ENCODE measurements at regions not wholly inside any gene's neighbourhood (a gene's known extent, or its start where the extent isn't known, plus 50 kb on each side); places are given as distances from the start of the nearest gene placed in this dataset.

DNA sequence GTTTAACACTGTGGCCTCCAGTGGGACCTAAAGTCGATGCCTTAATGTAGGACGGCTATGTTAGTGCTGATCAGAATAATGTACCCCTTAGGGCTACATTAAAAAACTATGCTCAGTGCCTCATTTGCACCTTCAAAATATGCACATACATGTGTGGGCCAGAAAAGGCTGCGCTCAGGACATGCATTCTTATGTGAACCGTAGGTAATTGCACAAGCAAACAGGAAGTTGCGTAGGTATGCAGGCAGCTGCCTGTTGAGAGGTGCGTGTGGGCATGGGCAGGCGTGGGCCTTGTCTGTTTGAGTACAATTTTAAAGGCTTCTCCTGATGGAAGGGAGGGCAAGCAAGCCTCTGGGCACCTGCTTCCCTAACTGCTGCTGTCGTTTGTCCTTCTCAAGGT lies 116.2 kb upstream of the JAG1 start:
- TF ChIP-seq, protein P1, sequence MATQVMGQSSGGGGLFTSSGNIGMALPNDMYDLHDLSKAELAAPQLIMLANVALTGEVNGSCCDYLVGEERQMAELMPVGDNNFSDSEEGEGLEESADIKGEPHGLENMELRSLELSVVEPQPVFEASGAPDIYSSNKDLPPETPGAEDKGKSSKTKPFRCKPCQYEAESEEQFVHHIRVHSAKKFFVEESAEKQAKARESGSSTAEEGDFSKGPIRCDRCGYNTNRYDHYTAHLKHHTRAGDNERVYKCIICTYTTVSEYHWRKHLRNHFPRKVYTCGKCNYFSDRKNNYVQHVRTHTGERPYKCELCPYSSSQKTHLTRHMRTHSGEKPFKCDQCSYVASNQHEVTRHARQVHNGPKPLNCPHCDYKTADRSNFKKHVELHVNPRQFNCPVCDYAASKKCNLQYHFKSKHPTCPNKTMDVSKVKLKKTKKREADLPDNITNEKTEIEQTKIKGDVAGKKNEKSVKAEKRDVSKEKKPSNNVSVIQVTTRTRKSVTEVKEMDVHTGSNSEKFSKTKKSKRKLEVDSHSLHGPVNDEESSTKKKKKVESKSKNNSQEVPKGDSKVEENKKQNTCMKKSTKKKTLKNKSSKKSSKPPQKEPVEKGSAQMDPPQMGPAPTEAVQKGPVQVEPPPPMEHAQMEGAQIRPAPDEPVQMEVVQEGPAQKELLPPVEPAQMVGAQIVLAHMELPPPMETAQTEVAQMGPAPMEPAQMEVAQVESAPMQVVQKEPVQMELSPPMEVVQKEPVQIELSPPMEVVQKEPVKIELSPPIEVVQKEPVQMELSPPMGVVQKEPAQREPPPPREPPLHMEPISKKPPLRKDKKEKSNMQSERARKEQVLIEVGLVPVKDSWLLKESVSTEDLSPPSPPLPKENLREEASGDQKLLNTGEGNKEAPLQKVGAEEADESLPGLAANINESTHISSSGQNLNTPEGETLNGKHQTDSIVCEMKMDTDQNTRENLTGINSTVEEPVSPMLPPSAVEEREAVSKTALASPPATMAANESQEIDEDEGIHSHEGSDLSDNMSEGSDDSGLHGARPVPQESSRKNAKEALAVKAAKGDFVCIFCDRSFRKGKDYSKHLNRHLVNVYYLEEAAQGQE (IDR thresholded peaks at IDR 0.05; ENCODE audit: insufficient read depth in 1 of 2, low read depth in 2 of 2, low read length in 1 of 2), result no peak
- TF ChIP-seq, protein P2, sequence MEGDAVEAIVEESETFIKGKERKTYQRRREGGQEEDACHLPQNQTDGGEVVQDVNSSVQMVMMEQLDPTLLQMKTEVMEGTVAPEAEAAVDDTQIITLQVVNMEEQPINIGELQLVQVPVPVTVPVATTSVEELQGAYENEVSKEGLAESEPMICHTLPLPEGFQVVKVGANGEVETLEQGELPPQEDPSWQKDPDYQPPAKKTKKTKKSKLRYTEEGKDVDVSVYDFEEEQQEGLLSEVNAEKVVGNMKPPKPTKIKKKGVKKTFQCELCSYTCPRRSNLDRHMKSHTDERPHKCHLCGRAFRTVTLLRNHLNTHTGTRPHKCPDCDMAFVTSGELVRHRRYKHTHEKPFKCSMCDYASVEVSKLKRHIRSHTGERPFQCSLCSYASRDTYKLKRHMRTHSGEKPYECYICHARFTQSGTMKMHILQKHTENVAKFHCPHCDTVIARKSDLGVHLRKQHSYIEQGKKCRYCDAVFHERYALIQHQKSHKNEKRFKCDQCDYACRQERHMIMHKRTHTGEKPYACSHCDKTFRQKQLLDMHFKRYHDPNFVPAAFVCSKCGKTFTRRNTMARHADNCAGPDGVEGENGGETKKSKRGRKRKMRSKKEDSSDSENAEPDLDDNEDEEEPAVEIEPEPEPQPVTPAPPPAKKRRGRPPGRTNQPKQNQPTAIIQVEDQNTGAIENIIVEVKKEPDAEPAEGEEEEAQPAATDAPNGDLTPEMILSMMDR (IDR thresholded peaks at IDR 0.05), result no peak
- TF ChIP-seq SIN3A (IDR thresholded peaks at IDR 0.05; ENCODE audit: borderline replicate concordance, insufficient read depth, low read depth, low read length), result no peak
- TF ChIP-seq POLR2AphosphoS5 (IDR thresholded peaks at IDR 0.05; ENCODE audit: low read depth, low read length), result no peak
- TF ChIP-seq TCF7L2 (IDR thresholded peaks at IDR 0.05; ENCODE audit: low read depth, low read length), result no peak
- Histone ChIP-seq H3K9me3 (ENCODE audit: control insufficient read depth, insufficient read depth, low read depth, low read length) (no peaks in the 10 kb centered on the region), H3K4me3 (ENCODE audit: low read depth in 2 of 2, low read length in 2 of 2) (no peak overlapping the region), H3K36me3 (ENCODE audit: control insufficient read depth, insufficient read depth, low read length) (no peaks in the 10 kb centered on the region), H3K4me1 (ENCODE audit: control insufficient read depth, insufficient read depth, low read length) (no peaks in the 10 kb centered on the region), H3K27me3 (ENCODE audit: control insufficient read depth, insufficient read depth, low read length) (no peaks in the 10 kb centered on the region), H3K27ac (ENCODE audit: low read length) (no peak overlapping the region)
- in situ Hi-C loops (cut with HindIII; ENCODE audit: low pct_unique_long_range_greater_than_20kb, low sequenced_read_pairs), result no loop called here
- ATAC-seq (no peak), DNase-seq (ENCODE audit: low read depth, low spot score) (no peak)
- POLR2A ChIA-PET, result no interaction called here
- intact Hi-C loops (cut with micrococcal nuclease; ENCODE audit: unreplicated experiment), result no loop called here
- CTCF ChIA-PET, result no interaction called here
- no TSS peak for BruUV-seq (replicated peaks)

DNA sequence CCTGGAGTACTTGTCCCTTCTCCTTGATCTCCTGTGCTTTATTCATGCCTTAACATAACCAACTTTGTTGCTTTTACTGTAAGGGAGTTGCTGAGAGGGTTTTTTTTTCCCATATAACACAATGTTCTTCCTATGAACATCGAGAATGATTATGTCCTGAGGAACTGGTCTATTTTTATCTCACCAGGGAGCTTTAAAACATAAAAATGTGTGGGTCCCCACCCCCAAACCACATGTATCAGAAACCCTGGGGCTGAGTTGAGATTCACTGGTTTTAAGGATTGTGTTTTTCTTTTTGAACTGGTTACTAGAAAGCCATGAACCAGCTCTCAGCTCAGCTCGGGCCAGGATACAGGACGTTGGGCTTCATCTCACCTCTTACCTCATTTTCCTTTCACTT lies 118.5 kb upstream of the JAG1 start:
- intact Hi-C loops (cut with micrococcal nuclease; ENCODE audit: unreplicated experiment) (no loop called here), in situ Hi-C loops (cut with HindIII; ENCODE audit: low pct_unique_long_range_greater_than_20kb, low sequenced_read_pairs) (no loop called here)
- no peak for ATAC-seq
- TF ChIP-seq, protein P1 (IDR thresholded peaks at IDR 0.05; ENCODE audit: insufficient read depth in 1 of 2, low read depth in 2 of 2, low read length in 1 of 2), result no peak
- no peak for TF ChIP-seq TCF7L2 (IDR thresholded peaks at IDR 0.05; ENCODE audit: low read depth, low read length)
- TF ChIP-seq, protein P2 (IDR thresholded peaks at IDR 0.05), result no peak
- no peak for TF ChIP-seq POLR2AphosphoS5 (IDR thresholded peaks at IDR 0.05; ENCODE audit: low read depth, low read length)
- no peak for TF ChIP-seq SIN3A (IDR thresholded peaks at IDR 0.05; ENCODE audit: borderline replicate concordance, insufficient read depth, low read depth, low read length)
- no peaks in the 10 kb centered on the region for H3K36me3 ChIP-seq (ENCODE audit: control insufficient read depth, insufficient read depth, low read length)
- no peak for DNase-seq (ENCODE audit: low read depth, low spot score)
- CTCF ChIA-PET, result no interaction called here
- POLR2A ChIA-PET, result no interaction called here
- H3K4me3 ChIP-seq (ENCODE audit: low read depth in 2 of 2, low read length in 2 of 2), result no peak overlapping the region
- no peaks in the 10 kb centered on the region for H3K27me3 ChIP-seq (ENCODE audit: control insufficient read depth, insufficient read depth, low read length)
- no peaks in the 10 kb centered on the region for H3K9me3 ChIP-seq (ENCODE audit: control insufficient read depth, insufficient read depth, low read depth, low read length)
- no peak overlapping the region for H3K27ac ChIP-seq (ENCODE audit: low read length)
- no peaks in the 10 kb centered on the region for H3K4me1 ChIP-seq (ENCODE audit: control insufficient read depth, insufficient read depth, low read length)
- BruUV-seq (replicated peaks), result no TSS peak

All from Panc1 (cell line).